DND-41 (cell line): ENCODE measurements at regions not wholly inside any gene's neighbourhood (a gene's known extent, or its start where the extent isn't known, plus 50 kb on each side); places are given as distances from the start of the nearest gene placed in this dataset.

Experiments
- EZH2 ChIP-seq: IDR thresholded peaks from 3 replicates; pipeline ENCODE4 v1.6.1; 2012; ENCODE audit warnings: borderline replicate concordance, low read depth, mild to moderate bottlenecking, moderate library complexity, low read length, inconsistent platforms; ENCODE audit not compliant: severe bottlenecking
- TF ChIP-seq, protein P1 (sequence below): IDR thresholded peaks from 2 replicates; pipeline ENCODE4 v1.5.1; 2012; ENCODE audit warnings: borderline replicate concordance, low read length, moderate library complexity, mild to moderate bottlenecking; ENCODE audit not compliant: poor library complexity, severe bottlenecking; ENCODE audit errors: extremely low read depth

DNA sequence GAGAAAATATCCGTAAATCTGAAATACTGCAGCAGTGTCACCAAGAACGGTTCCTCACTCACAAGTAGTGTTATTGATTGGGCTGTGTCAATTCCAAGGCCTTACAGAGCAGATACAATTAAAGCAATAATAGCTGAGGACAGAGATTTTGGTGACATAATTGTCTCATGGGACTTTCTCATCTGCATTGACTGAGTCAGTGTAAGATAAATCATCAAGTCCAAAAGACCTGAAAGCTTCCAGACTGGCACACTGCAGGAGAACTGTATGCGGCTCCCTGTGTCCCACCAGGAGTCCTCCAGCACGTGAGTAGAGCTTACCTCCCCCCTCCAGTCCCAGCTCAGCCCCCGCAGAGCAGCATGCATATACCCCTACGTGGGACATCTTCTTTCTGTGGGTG lies 655.2 kb upstream of the ARID1B start:
- TF ChIP-seq, protein P1, sequence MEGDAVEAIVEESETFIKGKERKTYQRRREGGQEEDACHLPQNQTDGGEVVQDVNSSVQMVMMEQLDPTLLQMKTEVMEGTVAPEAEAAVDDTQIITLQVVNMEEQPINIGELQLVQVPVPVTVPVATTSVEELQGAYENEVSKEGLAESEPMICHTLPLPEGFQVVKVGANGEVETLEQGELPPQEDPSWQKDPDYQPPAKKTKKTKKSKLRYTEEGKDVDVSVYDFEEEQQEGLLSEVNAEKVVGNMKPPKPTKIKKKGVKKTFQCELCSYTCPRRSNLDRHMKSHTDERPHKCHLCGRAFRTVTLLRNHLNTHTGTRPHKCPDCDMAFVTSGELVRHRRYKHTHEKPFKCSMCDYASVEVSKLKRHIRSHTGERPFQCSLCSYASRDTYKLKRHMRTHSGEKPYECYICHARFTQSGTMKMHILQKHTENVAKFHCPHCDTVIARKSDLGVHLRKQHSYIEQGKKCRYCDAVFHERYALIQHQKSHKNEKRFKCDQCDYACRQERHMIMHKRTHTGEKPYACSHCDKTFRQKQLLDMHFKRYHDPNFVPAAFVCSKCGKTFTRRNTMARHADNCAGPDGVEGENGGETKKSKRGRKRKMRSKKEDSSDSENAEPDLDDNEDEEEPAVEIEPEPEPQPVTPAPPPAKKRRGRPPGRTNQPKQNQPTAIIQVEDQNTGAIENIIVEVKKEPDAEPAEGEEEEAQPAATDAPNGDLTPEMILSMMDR, result no peak
- TF ChIP-seq EZH2, result no peak
